Central memory CD4-positive, alpha-beta T cell (primary cell): ENCODE measurements at regions not wholly inside any gene's neighbourhood (a gene's known extent, or its start where the extent isn't known, plus 50 kb on each side); places are given as distances from the start of the nearest gene placed in this dataset.
"Not testable (repeated sequence)": the region's sequence is repeated elsewhere in the genome, so short reads cannot be mapped to it uniquely, and the experiment has no call there.

Experiments
- DNase-seq: peaks from one replicate; pipeline ENCODE4 v3.0.0; 2022

GRCh38 chr6:7028963-7029362, 78.8 kb upstream of the RREB1 start:
- not testable (repeated sequence) for DNase-seq

GRCh38 chr6:7030968-7031367, 76.8 kb upstream of the RREB1 start:
- not testable (repeated sequence) for DNase-seq

GRCh38 chr6:7033202-7033601, 74.6 kb upstream of the RREB1 start:
- no peak for DNase-seq

- DNase-seq = no peak
Observed at GRCh38 chr6:7034055-7034454, 73.7 kb upstream of the RREB1 start.

GRCh38 chr6:7035837-7036249, 71.9 kb upstream of the RREB1 start:
- DNase-seq = no peak

- no peak for DNase-seq
Observed at GRCh38 chr6:7041511-7042026, 66.2 kb upstream of the RREB1 start.

- no peak for DNase-seq
Observed at GRCh38 chr6:7042056-7042653, 65.6 kb upstream of the RREB1 start.

GRCh38 chr6:7042654-7043545, 64.9 kb upstream of the RREB1 start:
- DNase-seq = no peak

GRCh38 chr6:7045331-7045730, 62.4 kb upstream of the RREB1 start:
- no peak for DNase-seq

GRCh38 chr6:7045746-7046145, 62.0 kb upstream of the RREB1 start:
- no peak for DNase-seq

GRCh38 chr6:7047128-7047527, 60.6 kb upstream of the RREB1 start:
- no peak for DNase-seq

GRCh38 chr6:7047966-7048365, 59.8 kb upstream of the RREB1 start:
- DNase-seq = no peak

- DNase-seq = no peak
Observed at GRCh38 chr6:7048894-7049293, 58.9 kb upstream of the RREB1 start.

- no peak for DNase-seq
Observed at GRCh38 chr6:7050004-7050403, 57.8 kb upstream of the RREB1 start.

- DNase-seq = peak; percentile 52
Observed at GRCh38 chr6:7050872-7051779, 56.6 kb upstream of the RREB1 start.

- DNase-seq = peak; percentile 64
Observed at GRCh38 chr6:7051780-7052442, 55.9 kb upstream of the RREB1 start.

- DNase-seq = peak; percentile 14
Observed at GRCh38 chr6:7052443-7053011, 55.2 kb upstream of the RREB1 start.

- no peak for DNase-seq
Observed at GRCh38 chr6:7053125-7053774, 54.5 kb upstream of the RREB1 start.
